Mesenchymal stem cell (in vitro differentiated cells and primary cell): ENCODE measurements at regions not wholly inside any gene's neighbourhood (a gene's known extent, or its start where the extent isn't known, plus 50 kb on each side); places are given as distances from the start of the nearest gene placed in this dataset.

Experiments
- DNase-seq: peaks from one replicate; pipeline ENCODE4 v3.0.0-alpha.2; 2013
- H2AFZ ChIP-seq: one replicate; pipeline ENCODE4 v1.6.1; 2013; ENCODE audit warnings: low read depth, mild to moderate bottlenecking, control low read depth, inconsistent platforms, low read length, moderate library complexity
- H2AK5ac ChIP-seq: 2 replicates; pipeline ENCODE4 v1.6.1; 2013; ENCODE audit warnings: low read length, moderate library complexity, mild to moderate bottlenecking, inconsistent platforms; ENCODE audit not compliant: severe bottlenecking
- H2BK120ac ChIP-seq: one replicate; pipeline ENCODE4 v1.6.1; 2013; ENCODE audit warnings: low read depth, mild to moderate bottlenecking, inconsistent platforms, low read length, moderate library complexity
- H2BK12ac ChIP-seq, 2 experiments: one replicate each; pipeline ENCODE4 v1.6.1; 2013; ENCODE audit warnings: inconsistent platforms in 2 of 2, low read length in 2 of 2, mild to moderate bottlenecking in 2 of 2, moderate library complexity in 2 of 2, control low read depth in 1 of 2
- H2BK15ac ChIP-seq: one replicate; pipeline ENCODE4 v1.6.1; 2013; ENCODE audit warnings: mild to moderate bottlenecking, low read depth, inconsistent platforms; ENCODE audit not compliant: poor library complexity, severe bottlenecking
- H2BK5ac ChIP-seq: 2 replicates; pipeline ENCODE4 v1.6.1; 2013; ENCODE audit warnings: low read depth, mild to moderate bottlenecking, low read length, control low read depth, inconsistent platforms; ENCODE audit not compliant: poor library complexity, severe bottlenecking
- H3K14ac ChIP-seq, 2 experiments: one replicate each; pipeline ENCODE4 v1.6.1; 2013; ENCODE audit warnings: inconsistent platforms in 2 of 2, low read length in 2 of 2, control low read depth in 1 of 2, mild to moderate bottlenecking in 1 of 2, moderate library complexity in 1 of 2
- H3K18ac ChIP-seq, 2 experiments: one replicate each; pipeline ENCODE4 v1.6.1; 2013; ENCODE audit warnings: inconsistent platforms in 2 of 2, low read length in 2 of 2, control low read depth in 1 of 2, low read depth in 1 of 2, mild to moderate bottlenecking in 1 of 2
- H3K23ac ChIP-seq, 2 experiments: one replicate each; pipeline ENCODE4 v1.6.1; 2013; ENCODE audit warnings: inconsistent platforms in 2 of 2, low read length in 2 of 2, mild to moderate bottlenecking in 2 of 2, moderate library complexity in 2 of 2, control low read depth in 1 of 2
- H3K27ac ChIP-seq: 2 replicates; pipeline ENCODE4 v1.5.1; 2013; ENCODE audit warnings: mild to moderate bottlenecking, moderate library complexity, low read length, control low read depth, inconsistent platforms; ENCODE audit not compliant: poor library complexity, severe bottlenecking
- H3K27me3 ChIP-seq, 2 experiments: 2 replicates each; pipeline versions ENCODE4 v1.6.1 to v1.7.0; 2013; ENCODE audit warnings: low read length in 2 of 2, mild to moderate bottlenecking in 2 of 2, moderate library complexity in 2 of 2, control low read depth in 1 of 2, inconsistent platforms in 1 of 2; ENCODE audit not compliant: control insufficient read depth in 1 of 2, insufficient read depth in 1 of 2
- H3K36me3 ChIP-seq, 2 experiments: 2 replicates each; pipeline versions ENCODE4 v1.6.1 to v1.7.0; 2013; ENCODE audit warnings: low read length in 2 of 2, control low read depth in 1 of 2, inconsistent platforms in 1 of 2, low read depth in 1 of 2, mild to moderate bottlenecking in 1 of 2; ENCODE audit not compliant: insufficient read depth in 2 of 2, control insufficient read depth in 1 of 2
- H3K4ac ChIP-seq, 2 experiments: one replicate each; pipeline ENCODE4 v1.6.1; 2013; ENCODE audit warnings: inconsistent platforms in 2 of 2, low read length in 2 of 2, mild to moderate bottlenecking in 2 of 2, moderate library complexity in 2 of 2, control low read depth in 1 of 2, low read depth in 1 of 2
- H3K4me1 ChIP-seq: 2 replicates; pipeline ENCODE4 v1.6.1; 2013; ENCODE audit warnings: low read depth, low read length, control low read depth; ENCODE audit not compliant: control insufficient read depth, insufficient read depth
- H3K4me2 ChIP-seq: 2 replicates; pipeline ENCODE4 v1.6.1; 2013; ENCODE audit warnings: low read length, mild to moderate bottlenecking, inconsistent platforms; ENCODE audit not compliant: poor library complexity, severe bottlenecking
- H3K4me3 ChIP-seq, 2 experiments: 2 replicates each; pipeline versions ENCODE4 v1.5.1 to v1.7.0; 2013; ENCODE audit warnings: low read length in 2 of 2, mild to moderate bottlenecking in 2 of 2, control low read depth in 1 of 2, low read depth in 1 of 2; ENCODE audit not compliant: insufficient read depth in 1 of 2
- H3K79me1 ChIP-seq: replicated peaks from 2 replicates; pipeline ENCODE4 v1.6.1; 2013; ENCODE audit warnings: mild to moderate bottlenecking, control low read depth, low read length, inconsistent platforms; ENCODE audit not compliant: poor library complexity, severe bottlenecking
- H3K9ac ChIP-seq: 2 replicates; pipeline ENCODE4 v1.7.0; 2013; ENCODE audit warnings: mild to moderate bottlenecking, low read length, moderate library complexity
- H3K9me3 ChIP-seq: 2 replicates; pipeline ENCODE4 v1.7.0; 2013; ENCODE audit warnings: mild to moderate bottlenecking, low read length; ENCODE audit not compliant: control insufficient read depth
- H4K8ac ChIP-seq: one replicate; pipeline ENCODE4 v1.6.1; 2013; ENCODE audit warnings: inconsistent platforms, mild to moderate bottlenecking, low read length, moderate library complexity
- H4K91ac ChIP-seq: one replicate; pipeline ENCODE4 v1.6.1; 2013; ENCODE audit warnings: mild to moderate bottlenecking, low read length, inconsistent platforms
- WGBS: methylation state at CpG from one replicate; pipeline ENCODE4 v1.1.7; 2013; ENCODE audit warnings: mixed read lengths; 5-methylcytosine and 5-hydroxymethylcytosine counted together

DNA sequence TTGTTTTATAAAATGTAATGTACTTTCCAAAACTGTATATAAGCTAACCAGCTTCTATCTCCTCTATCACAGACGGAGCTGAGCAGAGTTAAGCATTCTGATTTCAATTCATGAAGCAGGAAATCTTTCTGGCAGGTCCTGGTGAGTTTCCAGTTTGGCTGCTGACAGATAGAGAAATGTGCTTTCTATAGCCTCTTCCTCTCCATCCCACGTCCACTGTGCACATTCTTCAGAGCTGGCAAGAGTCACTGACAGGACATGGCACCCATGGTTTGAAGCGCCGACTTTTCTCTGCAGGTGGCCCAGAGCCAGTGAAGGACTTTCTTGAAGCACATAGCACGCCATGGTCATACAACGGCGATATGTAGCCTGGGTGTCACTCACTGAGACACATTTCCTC, 52.3 kb upstream of the POU2F1 start:
- Histone ChIP-seq H3K4me2 (no peak overlapping the region), H3K36me3 (no peaks in the 10 kb centered on the region), H3K9ac (no peak overlapping the region), H3K4me1 (peaks cover 11% of the 10 kb centered on the region), H3K23ac (no peak overlapping the region), H3K9me3 (peaks cover 8% of the 10 kb centered on the region), H3K4ac (peak overlapping the region in 1 of 2 experiments; percentile 26), H2BK5ac (no peak overlapping the region), H3K14ac (no peak overlapping the region), H3K27me3 (peaks cover 8 to 52% of the 10 kb centered on the region in 2 experiments), H4K8ac (no peak overlapping the region), H2BK120ac (no peak overlapping the region), H3K18ac (no peak overlapping the region), H2AFZ (no peak overlapping the region), H3K4me3 (no peak overlapping the region), H4K91ac (no peak overlapping the region), H2BK15ac (no peak overlapping the region), H2AK5ac (no peak overlapping the region), H3K79me1 (no peaks in the 10 kb centered on the region), H2BK12ac (no peak overlapping the region), H3K27ac (no peak overlapping the region)
- DNase-seq, result no peak
- WGBS, result 79% methylated on average over 5 of the region's 7 CpGs

DNA sequence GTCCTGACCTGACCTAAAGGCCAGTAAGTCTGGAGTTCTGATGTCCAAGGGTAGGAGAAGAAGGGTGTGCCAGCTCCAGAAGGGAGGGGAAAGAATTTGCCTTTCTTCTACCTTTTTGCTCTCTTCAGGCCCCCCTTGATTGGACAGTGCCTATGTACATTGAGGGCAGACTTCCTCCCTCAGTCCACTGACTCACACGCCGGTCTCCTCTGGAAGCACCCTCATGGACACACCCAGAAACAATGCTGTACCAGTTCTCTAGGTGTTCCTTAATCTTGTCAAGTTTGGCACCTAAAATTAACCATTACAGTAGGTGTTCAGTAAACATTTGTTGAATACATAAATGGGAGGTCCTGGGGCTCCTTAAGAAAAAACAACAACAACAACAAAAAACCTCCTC, 51.0 kb upstream of the POU2F1 start:
- no peak overlapping the region for H3K4ac ChIP-seq
- H3K4me1 ChIP-seq, result peaks cover 16% of the 10 kb centered on the region
- H2BK12ac ChIP-seq, result no peak overlapping the region
- no peaks in the 10 kb centered on the region for H3K79me1 ChIP-seq
- WGBS, result 88% methylated on average over 2 of the region's 2 CpGs
- H3K9me3 ChIP-seq, result peaks cover 8% of the 10 kb centered on the region
- no peak overlapping the region for H3K27ac ChIP-seq
- H2BK15ac ChIP-seq, result no peak overlapping the region
- H2AFZ ChIP-seq, result no peak overlapping the region
- no peak overlapping the region for H3K4me3 ChIP-seq
- H3K4me2 ChIP-seq, result no peak overlapping the region
- DNase-seq, result no peak
- H3K14ac ChIP-seq, result no peak overlapping the region
- H3K36me3 ChIP-seq, result no peaks in the 10 kb centered on the region
- no peak overlapping the region for H3K9ac ChIP-seq
- no peak overlapping the region for H2BK120ac ChIP-seq
- no peak overlapping the region for H4K91ac ChIP-seq
- H3K27me3 ChIP-seq, result peaks cover 8 to 52% of the 10 kb centered on the region in 2 experiments
- H3K23ac ChIP-seq, result no peak overlapping the region
- no peak overlapping the region for H3K18ac ChIP-seq
- H4K8ac ChIP-seq, result no peak overlapping the region
- H2BK5ac ChIP-seq, result no peak overlapping the region
- H2AK5ac ChIP-seq, result no peak overlapping the region
